PC-9 (cell line): ENCODE measurements at regions not wholly inside any gene's neighbourhood (a gene's known extent, or its start where the extent isn't known, plus 50 kb on each side); places are given as distances from the start of the nearest gene placed in this dataset.

Experiments
- BruUV-seq: library from RNA; stranded (reverse); fragments of 400-500 nt; replicated peaks from 2 replicates; lab custom pipeline; 2021; lab: Mats Ljungman, UMichigan
- CTCF ChIA-PET: fragments of 300-600 bp; sonication (Branson Sonifier 250); formaldehyde crosslinking; loops from one replicate; lab custom pipeline; 2022; ENCODE audit warnings: antibody characterized with exemption; lab: Charles Lee
- POLR2A ChIA-PET: fragments of 300-600 bp; sonication (Branson Sonifier 250); formaldehyde crosslinking; loops from one replicate; lab custom pipeline; 2022; ENCODE audit warnings: antibody characterized with exemption; ENCODE audit not compliant: unreplicated experiment; lab: Charles Lee
- DNase-seq, 2 experiments: peaks; one replicate each; pipeline versions ENCODE4 v3.0.0 to v3.0.0-alpha.2; 2015 to 2022; ENCODE audit warnings: mixed read lengths in 1 of 2
- H2AFZ ChIP-seq: fragments of 200-600 bp; sonication (generic); 2 replicates; pipeline ENCODE4 v1.8.1; 2017; ENCODE audit warnings: antibody characterized with exemption
- H3F3A ChIP-seq: fragments of 200-600 bp; sonication (generic); 2 replicates; pipeline ENCODE4 v1.8.1; 2017; ENCODE audit warnings: antibody characterized with exemption, mild to moderate bottlenecking, low read depth; ENCODE audit not compliant: insufficient read depth
- H3K27ac ChIP-seq: fragments of 200-600 bp; sonication (generic); 2 replicates; pipeline ENCODE4 v1.6.1; 2016; ENCODE audit warnings: mixed run types
- H3K27me3 ChIP-seq: fragments of 200-600 bp; sonication (generic); 2 replicates; pipeline ENCODE4 v1.6.1; 2016; ENCODE audit warnings: low read depth, mixed run types; ENCODE audit not compliant: insufficient read depth
- H3K36me3 ChIP-seq: fragments of 200-600 bp; sonication (generic); 2 replicates; pipeline ENCODE4 v1.6.1; 2016; ENCODE audit warnings: low read depth, mixed run types
- H3K4me1 ChIP-seq: fragments of 200-600 bp; sonication (generic); replicated peaks from 2 replicates; pipeline ENCODE4 v1.6.1; 2016; ENCODE audit warnings: mixed run types; ENCODE audit not compliant: insufficient read depth
- H3K4me2 ChIP-seq: fragments of 200-600 bp; sonication (generic); 2 replicates; pipeline ENCODE4 v1.6.1; 2017; ENCODE audit warnings: mixed run types
- H3K4me3 ChIP-seq: fragments of 200-600 bp; sonication (generic); 2 replicates; pipeline ENCODE4 v1.6.1; 2016; ENCODE audit warnings: mixed run types
- H3K79me2 ChIP-seq: fragments of 200-600 bp; sonication (generic); 2 replicates; pipeline ENCODE4 v1.6.1; 2017; ENCODE audit warnings: low read depth, mixed run types
- H3K9me2 ChIP-seq: fragments of 200-600 bp; sonication (generic); 2 replicates; pipeline ENCODE4 v1.8.1; 2017; ENCODE audit warnings: mild to moderate bottlenecking; ENCODE audit not compliant: insufficient read depth
- H3K9me3 ChIP-seq: fragments of 200-600 bp; sonication (generic); 2 replicates; pipeline ENCODE4 v1.8.1; 2016; ENCODE audit warnings: low read depth; ENCODE audit not compliant: insufficient read depth
- H4K20me1 ChIP-seq: fragments of 200-600 bp; sonication (generic); 2 replicates; pipeline ENCODE4 v1.8.1; 2017; ENCODE audit not compliant: insufficient read depth
- EZH2 ChIP-seq: fragments of 200-600 bp; sonication (generic); IDR thresholded peaks from 2 replicates; pipeline ENCODE4 v1.8.0; 2017; ENCODE audit warnings: antibody characterized with exemption, low read depth
- intact Hi-C: fragments of 100-400 bp; cut with micrococcal nuclease; formaldehyde crosslinking; loops from one replicate; pipeline ENCODE4 v1.10.0; 2022; ENCODE audit not compliant: unreplicated experiment
- TF ChIP-seq, protein P1 (sequence below): fragments of 200-600 bp; sonication (generic); conservative IDR thresholded peaks from 2 replicates; pipeline ENCODE4 v1.6.1; 2017; ENCODE audit warnings: mixed run types, antibody characterized with exemption, mild to moderate bottlenecking, moderate library complexity

- POLR2A ChIA-PET: interaction anchor here (0.7 kb wide), 1 partner anchor 283 kb away, joined by 8 read pairs; no protein-coding TSS in a partner anchor
- H3K27me3 ChIP-seq: peaks cover 9% of the 10 kb centered on the region
- CTCF ChIA-PET: interaction anchor here (0.6 kb wide), 1 partner anchor 82 kb away, joined by 3 read pairs; no protein-coding TSS in a partner anchor
- H3K27ac ChIP-seq: no peak overlapping the region
- no peaks in the 10 kb centered on the region for H3K4me1 ChIP-seq
- no peaks in the 10 kb centered on the region for H4K20me1 ChIP-seq
- H3K9me3 ChIP-seq: no peaks in the 10 kb centered on the region
- DNase-seq: peak in 1 of 2 experiments; percentile 11
- H3K9me2 ChIP-seq: no peaks in the 10 kb centered on the region
- peak overlapping the region; percentile 82 for H2AFZ ChIP-seq
- no peaks in the 10 kb centered on the region for H3F3A ChIP-seq
- BruUV-seq: no TSS peak
- intact Hi-C loops: no loop called here
- TF ChIP-seq, protein P1, sequence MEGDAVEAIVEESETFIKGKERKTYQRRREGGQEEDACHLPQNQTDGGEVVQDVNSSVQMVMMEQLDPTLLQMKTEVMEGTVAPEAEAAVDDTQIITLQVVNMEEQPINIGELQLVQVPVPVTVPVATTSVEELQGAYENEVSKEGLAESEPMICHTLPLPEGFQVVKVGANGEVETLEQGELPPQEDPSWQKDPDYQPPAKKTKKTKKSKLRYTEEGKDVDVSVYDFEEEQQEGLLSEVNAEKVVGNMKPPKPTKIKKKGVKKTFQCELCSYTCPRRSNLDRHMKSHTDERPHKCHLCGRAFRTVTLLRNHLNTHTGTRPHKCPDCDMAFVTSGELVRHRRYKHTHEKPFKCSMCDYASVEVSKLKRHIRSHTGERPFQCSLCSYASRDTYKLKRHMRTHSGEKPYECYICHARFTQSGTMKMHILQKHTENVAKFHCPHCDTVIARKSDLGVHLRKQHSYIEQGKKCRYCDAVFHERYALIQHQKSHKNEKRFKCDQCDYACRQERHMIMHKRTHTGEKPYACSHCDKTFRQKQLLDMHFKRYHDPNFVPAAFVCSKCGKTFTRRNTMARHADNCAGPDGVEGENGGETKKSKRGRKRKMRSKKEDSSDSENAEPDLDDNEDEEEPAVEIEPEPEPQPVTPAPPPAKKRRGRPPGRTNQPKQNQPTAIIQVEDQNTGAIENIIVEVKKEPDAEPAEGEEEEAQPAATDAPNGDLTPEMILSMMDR: no peak
- TF ChIP-seq EZH2: no peak
- peak overlapping the region; percentile 78 for H3K4me2 ChIP-seq
- no peaks in the 10 kb centered on the region for H3K79me2 ChIP-seq
- H3K4me3 ChIP-seq: peak overlapping the region; percentile 55; the same call in 1 of the 2 replicates
- H3K36me3 ChIP-seq: no peaks in the 10 kb centered on the region
Measured at GRCh38 chr1:228646717-228647522, 88.4 kb upstream of the RHOU start.

DNA sequence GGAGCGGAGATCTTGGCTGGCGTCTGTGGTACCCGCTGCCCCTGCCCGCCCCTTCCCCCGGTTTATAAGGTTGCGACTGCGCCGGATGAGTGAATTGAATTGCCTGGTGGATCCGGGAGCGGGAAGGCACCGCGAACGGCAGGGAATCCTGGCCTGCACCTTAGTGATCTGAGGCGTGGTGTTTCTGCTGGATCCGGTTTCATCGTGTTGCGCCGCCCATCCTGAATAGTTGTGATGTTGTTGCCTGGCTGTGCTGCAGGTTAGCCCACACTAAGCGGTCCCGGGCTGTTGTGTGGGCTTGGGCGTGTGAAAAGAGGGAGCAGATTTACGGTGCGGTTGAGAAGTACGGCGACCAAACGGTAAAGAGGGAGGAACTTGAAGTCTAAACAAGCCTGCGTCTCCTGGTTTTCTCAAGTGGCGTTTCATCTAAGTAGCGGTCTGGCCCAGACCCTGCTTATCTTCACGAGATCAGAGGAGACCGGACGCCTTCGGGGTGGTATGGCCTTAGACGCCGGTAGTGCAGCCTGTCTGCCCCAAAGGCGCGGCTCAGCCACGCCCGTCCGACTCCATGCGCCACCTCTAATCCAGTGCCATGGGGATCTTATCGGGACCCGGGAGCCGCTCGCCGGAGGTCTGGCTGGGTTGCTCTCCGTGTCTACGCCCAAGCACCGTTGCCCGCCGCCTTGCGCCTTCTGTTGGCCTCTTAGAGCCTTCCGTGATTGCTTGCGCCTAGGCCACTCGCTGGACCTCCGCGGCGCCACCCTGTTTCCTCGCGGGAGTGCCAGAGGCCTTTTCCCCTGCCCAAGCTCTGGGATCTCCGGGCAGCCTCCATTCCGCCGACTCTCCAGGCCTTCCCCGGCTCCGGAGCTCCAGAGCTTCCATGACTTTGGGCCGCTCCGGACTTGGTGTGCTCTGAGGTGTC is 87.5 kb upstream of the RHOU start:
- Histone ChIP-seq H3K79me2 (no peaks in the 10 kb centered on the region), H4K20me1 (no peaks in the 10 kb centered on the region), H3F3A (no peaks in the 10 kb centered on the region), H3K9me2 (no peaks in the 10 kb centered on the region), H3K4me2 (no peak overlapping the region), H3K9me3 (no peaks in the 10 kb centered on the region), H3K27ac (no peak overlapping the region), H3K4me3 (no peak overlapping the region), H3K4me1 (no peaks in the 10 kb centered on the region), H2AFZ (no peak overlapping the region), H3K27me3 (peaks cover 9% of the 10 kb centered on the region), H3K36me3 (no peaks in the 10 kb centered on the region)
- POLR2A ChIA-PET: no interaction called here
- DNase-seq: peak in 1 of 2 experiments; percentile 29
- CTCF ChIA-PET: interaction anchor here (0.6 kb wide), 1 partner anchor 81 kb away, joined by 3 read pairs; no protein-coding TSS in a partner anchor
- TF ChIP-seq EZH2: no peak
- TF ChIP-seq, protein P1: no peak
- BruUV-seq: no TSS peak
- intact Hi-C loops: no loop called here

DNA sequence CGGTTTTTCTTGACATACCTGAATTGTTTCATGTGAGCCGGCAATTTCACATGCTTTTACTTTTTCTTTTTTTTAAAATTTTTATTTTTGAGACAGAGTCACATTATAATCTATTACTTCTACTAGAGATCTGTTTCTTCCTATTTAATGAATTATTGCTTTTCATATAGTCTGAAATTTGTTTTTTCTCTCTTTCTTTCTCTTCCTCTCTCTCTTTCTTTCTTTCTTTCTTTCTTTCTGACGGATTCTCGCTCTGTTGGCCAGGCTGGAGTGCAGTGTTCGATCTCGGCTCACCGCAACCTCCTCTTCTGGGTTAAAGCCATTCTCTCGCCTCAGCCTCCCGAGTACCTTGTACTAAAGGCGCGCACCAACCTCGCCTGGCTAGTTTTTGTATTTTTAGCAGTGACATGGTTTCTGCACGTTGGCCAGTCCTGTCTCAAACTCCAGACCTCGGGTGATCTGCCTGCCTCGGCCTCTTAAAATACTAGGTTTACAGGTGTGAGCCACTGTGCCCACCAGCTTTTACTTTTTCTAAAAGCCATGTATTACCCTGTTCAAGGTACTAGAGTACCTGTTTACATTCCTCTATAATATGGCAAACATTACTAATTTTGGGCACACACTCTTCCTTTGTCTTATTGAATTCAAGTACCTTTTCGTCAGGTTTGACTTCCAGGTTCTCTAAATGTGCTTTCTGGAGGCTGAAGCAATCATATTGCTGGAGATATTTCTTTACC is 86.5 kb upstream of the RHOU start:
- Histone ChIP-seq H3K4me2 (no peak overlapping the region), H2AFZ (no peak overlapping the region), H3K27me3 (peaks cover 9% of the 10 kb centered on the region), H3K9me2 (no peaks in the 10 kb centered on the region), H3K4me1 (no peaks in the 10 kb centered on the region), H3K27ac (no peak overlapping the region), H3K36me3 (no peaks in the 10 kb centered on the region), H4K20me1 (no peaks in the 10 kb centered on the region), H3K9me3 (no peaks in the 10 kb centered on the region), H3F3A (no peaks in the 10 kb centered on the region), H3K79me2 (no peaks in the 10 kb centered on the region), H3K4me3 (no peak overlapping the region)
- intact Hi-C loops: no loop called here
- CTCF ChIA-PET: no interaction called here
- BruUV-seq: no TSS peak
- POLR2A ChIA-PET: no interaction called here
- no peak for DNase-seq
- no peak for TF ChIP-seq EZH2
- TF ChIP-seq, protein P1: no peak
